ENCODE measurements at regions not wholly inside any gene's neighbourhood (a gene's known extent, or its start where the extent isn't known, plus 50 kb on each side); places are given as distances from the start of the nearest gene placed in this dataset.

GRCh38 chr6:134402372-134402984, 84.6 kb upstream of the SGK1 start:
- H3K9me3 ChIP-seq (ENCODE audit: severe bottlenecking) = no peaks in the 10 kb centered on the region
- H3K4me3 ChIP-seq (ENCODE audit: low read depth, low read length) = no peak overlapping the region
- no peak for TF ChIP-seq CTCF (IDR thresholded peaks at IDR 0.05; ENCODE audit: low read depth, low read length)
- H3K27me3 ChIP-seq (ENCODE audit: insufficient read depth, low read depth, severe bottlenecking) = no peaks in the 10 kb centered on the region
- DNase-seq = no peak
- no peak overlapping the region for H3K27ac ChIP-seq
- H3K36me3 ChIP-seq = no peaks in the 10 kb centered on the region

- H3K4me3 ChIP-seq (ENCODE audit: low read depth, low read length) = no peak overlapping the region
- no peaks in the 10 kb centered on the region for H3K27me3 ChIP-seq (ENCODE audit: insufficient read depth, low read depth, severe bottlenecking)
- H3K9me3 ChIP-seq (ENCODE audit: severe bottlenecking) = no peaks in the 10 kb centered on the region
- H3K27ac ChIP-seq = no peak overlapping the region
- DNase-seq = no peak
- TF ChIP-seq CTCF (IDR thresholded peaks at IDR 0.05; ENCODE audit: low read depth, low read length) = no peak
- H3K36me3 ChIP-seq = no peaks in the 10 kb centered on the region
These were observed 83.0 kb upstream of the SGK1 start for GRCh38 chr6:134400941-134401340.

- no peak overlapping the region for H3K27ac ChIP-seq
- H3K4me3 ChIP-seq (ENCODE audit: low read depth, low read length) = no peak overlapping the region
- H3K9me3 ChIP-seq (ENCODE audit: severe bottlenecking) = no peaks in the 10 kb centered on the region
- H3K27me3 ChIP-seq (ENCODE audit: insufficient read depth, low read depth, severe bottlenecking) = no peaks in the 10 kb centered on the region
- TF ChIP-seq CTCF (IDR thresholded peaks at IDR 0.05; ENCODE audit: low read depth, low read length) = no peak
- no peaks in the 10 kb centered on the region for H3K36me3 ChIP-seq
- DNase-seq = no peak
These were observed 80.5 kb upstream of the SGK1 start for GRCh38 chr6:134398453-134398852.

GRCh38 chr6:134397676-134398075, 79.8 kb upstream of the SGK1 start:
- H3K27ac ChIP-seq = no peak overlapping the region
- no peak for TF ChIP-seq CTCF (IDR thresholded peaks at IDR 0.05; ENCODE audit: low read depth, low read length)
- H3K36me3 ChIP-seq = no peaks in the 10 kb centered on the region
- H3K4me3 ChIP-seq (ENCODE audit: low read depth, low read length) = no peak overlapping the region
- DNase-seq = no peak
- no peaks in the 10 kb centered on the region for H3K9me3 ChIP-seq (ENCODE audit: severe bottlenecking)
- no peaks in the 10 kb centered on the region for H3K27me3 ChIP-seq (ENCODE audit: insufficient read depth, low read depth, severe bottlenecking)

GRCh38 chr6:134394905-134395304, 77.0 kb upstream of the SGK1 start:
- Histone ChIP-seq H3K4me3 (ENCODE audit: low read depth, low read length) (no peak overlapping the region), H3K27ac (no peak overlapping the region), H3K36me3 (no peaks in the 10 kb centered on the region), H3K27me3 (ENCODE audit: insufficient read depth, low read depth, severe bottlenecking) (no peaks in the 10 kb centered on the region), H3K9me3 (ENCODE audit: severe bottlenecking) (no peaks in the 10 kb centered on the region)
- DNase-seq = no peak
- no peak for TF ChIP-seq CTCF (IDR thresholded peaks at IDR 0.05; ENCODE audit: low read depth, low read length)

GRCh38 chr6:134394208-134394607, 76.3 kb upstream of the SGK1 start:
- Histone ChIP-seq H3K27ac (no peak overlapping the region), H3K36me3 (no peaks in the 10 kb centered on the region), H3K9me3 (ENCODE audit: severe bottlenecking) (no peaks in the 10 kb centered on the region), H3K27me3 (ENCODE audit: insufficient read depth, low read depth, severe bottlenecking) (no peaks in the 10 kb centered on the region), H3K4me3 (ENCODE audit: low read depth, low read length) (no peak overlapping the region)
- TF ChIP-seq CTCF (IDR thresholded peaks at IDR 0.05; ENCODE audit: low read depth, low read length) = no peak
- no peak for DNase-seq

Data from WERI-Rb-1 (cell line).